GM23338 (cell line): ENCODE measurements at regions not wholly inside any gene's neighbourhood (a gene's known extent, or its start where the extent isn't known, plus 50 kb on each side); places are given as distances from the start of the nearest gene placed in this dataset.
A peak's percentile ranks its signal among the peaks of the same experiment; 100 is the strongest.

ENCODE experiments used
- ATAC-seq: fragments of 200-7000 bp; cut with Tn5 transposase; 3 replicates; pipeline ENCODE4 v1.9.1; 2020
- DNase-seq: peaks from one replicate; pipeline ENCODE4 v3.0.0-alpha.2; 2015; ENCODE audit warnings: low spot score
- H2AFZ ChIP-seq: fragments of 200-600 bp; sonication (generic); 2 replicates; pipeline ENCODE4 v1.8.0; 2016; ENCODE audit warnings: antibody characterized with exemption, mild to moderate bottlenecking, moderate library complexity
- H3F3A ChIP-seq: fragments of 200-600 bp; sonication (generic); replicated peaks from 2 replicates; pipeline ENCODE4 v1.8.0; 2017; ENCODE audit warnings: antibody characterized with exemption, mixed run types, low read depth
- H3K27ac ChIP-seq: fragments of 200-600 bp; sonication (generic); 2 replicates; pipeline ENCODE4 v1.6.1; 2016; ENCODE audit warnings: low read depth
- H3K27me3 ChIP-seq: fragments of 200-600 bp; sonication (generic); 2 replicates; pipeline ENCODE4 v1.8.0; 2016; ENCODE audit warnings: mild to moderate bottlenecking, mixed run types, moderate library complexity; ENCODE audit not compliant: insufficient read depth
- H3K36me3 ChIP-seq: fragments of 200-600 bp; sonication (generic); 2 replicates; pipeline ENCODE4 v1.8.0; 2016; ENCODE audit warnings: mild to moderate bottlenecking; ENCODE audit not compliant: insufficient read depth
- H3K4me1 ChIP-seq: fragments of 200-600 bp; sonication (generic); 2 replicates; pipeline ENCODE4 v1.8.0; 2016; ENCODE audit warnings: mild to moderate bottlenecking, moderate library complexity; ENCODE audit not compliant: insufficient read depth
- H3K4me2 ChIP-seq: fragments of 200-600 bp; sonication (generic); 2 replicates; pipeline ENCODE4 v1.7.1; 2017; ENCODE audit warnings: mixed run types
- H3K4me3 ChIP-seq: fragments of 200-600 bp; sonication (generic); 2 replicates; pipeline ENCODE4 v1.6.1; 2016; ENCODE audit warnings: mixed run types
- H3K79me2 ChIP-seq: fragments of 200-600 bp; sonication (generic); replicated peaks from 2 replicates; pipeline ENCODE4 v1.8.0; 2017; ENCODE audit warnings: mild to moderate bottlenecking; ENCODE audit not compliant: insufficient read depth
- H3K9me2 ChIP-seq: fragments of 200-600 bp; sonication (generic); 2 replicates; pipeline ENCODE4 v1.8.0; 2017; ENCODE audit not compliant: insufficient read depth
- H4K20me1 ChIP-seq: fragments of 200-600 bp; sonication (generic); replicated peaks from 2 replicates; pipeline ENCODE4 v1.8.0; 2017; ENCODE audit warnings: mild to moderate bottlenecking; ENCODE audit not compliant: insufficient read depth
- H3K27ac Mint-ChIP-seq: 2 replicates; pipeline ENCODE4 v1.8.0; 2020; ENCODE audit warnings: inconsistent platforms, mild to moderate bottlenecking, moderate library complexity, mixed read lengths
- H3K27me3 Mint-ChIP-seq: 3 replicates; pipeline ENCODE4 v1.8.0; 2022; ENCODE audit warnings: low read depth, mild to moderate bottlenecking, moderate library complexity, mixed read lengths, inconsistent platforms; ENCODE audit not compliant: insufficient read depth, poor library complexity
- H3K36me3 Mint-ChIP-seq: 3 replicates; pipeline ENCODE4 v1.8.0; 2021; ENCODE audit warnings: low read depth, mild to moderate bottlenecking, inconsistent platforms, moderate library complexity, mixed read lengths
- H3K4me1 Mint-ChIP-seq: 3 replicates; pipeline ENCODE4 v1.8.0; 2020; ENCODE audit warnings: mild to moderate bottlenecking, inconsistent platforms, mixed read lengths
- H3K4me3 Mint-ChIP-seq: 3 replicates; pipeline ENCODE4 v1.8.0; 2021; ENCODE audit warnings: moderate library complexity, mild to moderate bottlenecking, inconsistent platforms, mixed read lengths
- H3K9me3 Mint-ChIP-seq: 3 replicates; pipeline ENCODE4 v1.8.0; 2020; ENCODE audit warnings: moderate library complexity, mild to moderate bottlenecking, inconsistent platforms, mixed read lengths
- CREB1 ChIP-seq: fragments of 250-450 bp; sonication (Bioruptor Pico); IDR thresholded peaks from 2 replicates; pipeline ENCODE4 v1.5.0; 2020; ENCODE audit warnings: low read depth, mild to moderate bottlenecking, moderate library complexity
- EZH2 ChIP-seq: fragments of 200-600 bp; sonication (generic); IDR thresholded peaks from one replicate; pipeline ENCODE4 v1.8.0; 2017; ENCODE audit warnings: antibody characterized with exemption, mild to moderate bottlenecking, low read depth; ENCODE audit not compliant: unreplicated experiment
- EZH2phosphoT487 ChIP-seq: fragments of 200-600 bp; sonication (generic); IDR thresholded peaks from one replicate; pipeline ENCODE4 v1.8.1; 2018; ENCODE audit warnings: antibody characterized with exemption; ENCODE audit not compliant: unreplicated experiment
- JUNB ChIP-seq: IDR thresholded peaks from one replicate; pipeline ENCODE4 v1.6.1; 2016; ENCODE audit warnings: antibody characterized with exemption; ENCODE audit not compliant: unreplicated experiment
- NANOG ChIP-seq: IDR thresholded peaks from 2 replicates; pipeline ENCODE4 v1.6.1; 2016; ENCODE audit warnings: antibody characterized with exemption, borderline replicate concordance
- POLR2AphosphoS5 ChIP-seq: IDR thresholded peaks from 2 replicates; pipeline ENCODE4 v1.6.1; 2016; ENCODE audit warnings: antibody characterized with exemption, low read depth
- STAT1 ChIP-seq: IDR thresholded peaks from one replicate; pipeline ENCODE4 v1.6.1; 2016; ENCODE audit warnings: antibody characterized with exemption; ENCODE audit not compliant: unreplicated experiment
- ZNF114 ChIP-seq: fragments of 250-450 bp; sonication (Bioruptor Pico); IDR thresholded peaks from 2 replicates; pipeline ENCODE4 v1.5.0; 2020; ENCODE audit warnings: mild to moderate bottlenecking, moderate library complexity
- ZNF331 ChIP-seq: fragments of 250-450 bp; sonication (Bioruptor Pico); IDR thresholded peaks from 2 replicates; pipeline ENCODE4 v1.5.0; 2020; ENCODE audit warnings: low read depth, mild to moderate bottlenecking, moderate library complexity
- TF ChIP-seq, protein P1 (sequence below): IDR thresholded peaks from one replicate; pipeline ENCODE4 v1.6.1; 2018; ENCODE audit warnings: antibody characterized with exemption; ENCODE audit not compliant: unreplicated experiment
- TF ChIP-seq, protein P2 (sequence below): fragments of 250-450 bp; sonication (Bioruptor Pico); IDR thresholded peaks from 2 replicates; pipeline ENCODE4 v1.5.0; 2020; ENCODE audit warnings: mild to moderate bottlenecking, moderate library complexity
- TF ChIP-seq, protein P3 (sequence below), 2 experiments: fragments of 200-600 bp in 1 of 2; sonication (generic) in 1 of 2; conservative IDR thresholded peaks; 2 replicates each; pipeline versions ENCODE4 v1.5.1 to v1.6.1; 2016 to 2017; ENCODE audit warnings: antibody characterized with exemption in 2 of 2, low read depth in 2 of 2, mild to moderate bottlenecking in 2 of 2, moderate library complexity in 1 of 2
- TF ChIP-seq, protein P4 (sequence below): IDR thresholded peaks from 2 replicates; pipeline ENCODE4 v1.6.1; 2016; ENCODE audit warnings: antibody characterized with exemption

DNA sequence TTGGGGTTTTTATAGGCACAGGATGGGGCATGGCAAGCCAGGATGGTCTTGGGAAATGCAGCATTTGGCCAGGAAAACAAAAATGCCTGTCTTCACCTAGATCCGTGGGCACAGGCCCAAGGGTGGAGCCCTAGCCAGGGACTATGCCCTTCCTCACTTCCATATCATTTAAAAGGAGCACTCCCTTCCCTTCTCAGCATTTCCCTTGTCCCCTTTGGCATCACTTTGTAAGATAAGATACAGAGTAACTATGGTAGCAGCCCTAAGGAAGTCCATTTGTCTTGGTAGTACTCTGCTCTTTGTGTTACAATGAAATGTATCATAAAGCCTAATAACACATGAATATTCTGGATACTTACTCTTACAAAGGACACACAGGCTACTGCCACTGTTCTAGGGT is 1092.6 kb upstream of the TENM4 start:
- H3K27ac Mint-ChIP-seq: no peak overlapping the region
- no peaks in the 10 kb centered on the region for H3K4me1 Mint-ChIP-seq
- Histone ChIP-seq H3K36me3 (no peaks in the 10 kb centered on the region), H3K4me2 (no peak overlapping the region), H3K9me2 (no peaks in the 10 kb centered on the region), H3K79me2 (no peaks in the 10 kb centered on the region), H4K20me1 (no peaks in the 10 kb centered on the region), H3K27me3 (no peaks in the 10 kb centered on the region), H3K4me3 (no peak overlapping the region), H3K27ac (no peak overlapping the region), H2AFZ (no peak overlapping the region), H3F3A (no peaks in the 10 kb centered on the region), H3K4me1 (no peaks in the 10 kb centered on the region)
- ATAC-seq (no peak), DNase-seq (peak; percentile 2)
- H3K4me3 Mint-ChIP-seq: no peak overlapping the region
- H3K9me3 Mint-ChIP-seq: peaks cover 28% of the 10 kb centered on the region
- no peaks in the 10 kb centered on the region for H3K27me3 Mint-ChIP-seq
- TF ChIP-seq NANOG (no peak), EZH2phosphoT487 (no peak), JUNB (no peak), ZNF114 (CRISPR knock-in tag) (no peak), CREB1 (CRISPR knock-in tag) (no peak), POLR2AphosphoS5 (no peak), STAT1 (no peak), ZNF331 (no peak), EZH2 (no peak)
- TF ChIP-seq, protein P1, sequence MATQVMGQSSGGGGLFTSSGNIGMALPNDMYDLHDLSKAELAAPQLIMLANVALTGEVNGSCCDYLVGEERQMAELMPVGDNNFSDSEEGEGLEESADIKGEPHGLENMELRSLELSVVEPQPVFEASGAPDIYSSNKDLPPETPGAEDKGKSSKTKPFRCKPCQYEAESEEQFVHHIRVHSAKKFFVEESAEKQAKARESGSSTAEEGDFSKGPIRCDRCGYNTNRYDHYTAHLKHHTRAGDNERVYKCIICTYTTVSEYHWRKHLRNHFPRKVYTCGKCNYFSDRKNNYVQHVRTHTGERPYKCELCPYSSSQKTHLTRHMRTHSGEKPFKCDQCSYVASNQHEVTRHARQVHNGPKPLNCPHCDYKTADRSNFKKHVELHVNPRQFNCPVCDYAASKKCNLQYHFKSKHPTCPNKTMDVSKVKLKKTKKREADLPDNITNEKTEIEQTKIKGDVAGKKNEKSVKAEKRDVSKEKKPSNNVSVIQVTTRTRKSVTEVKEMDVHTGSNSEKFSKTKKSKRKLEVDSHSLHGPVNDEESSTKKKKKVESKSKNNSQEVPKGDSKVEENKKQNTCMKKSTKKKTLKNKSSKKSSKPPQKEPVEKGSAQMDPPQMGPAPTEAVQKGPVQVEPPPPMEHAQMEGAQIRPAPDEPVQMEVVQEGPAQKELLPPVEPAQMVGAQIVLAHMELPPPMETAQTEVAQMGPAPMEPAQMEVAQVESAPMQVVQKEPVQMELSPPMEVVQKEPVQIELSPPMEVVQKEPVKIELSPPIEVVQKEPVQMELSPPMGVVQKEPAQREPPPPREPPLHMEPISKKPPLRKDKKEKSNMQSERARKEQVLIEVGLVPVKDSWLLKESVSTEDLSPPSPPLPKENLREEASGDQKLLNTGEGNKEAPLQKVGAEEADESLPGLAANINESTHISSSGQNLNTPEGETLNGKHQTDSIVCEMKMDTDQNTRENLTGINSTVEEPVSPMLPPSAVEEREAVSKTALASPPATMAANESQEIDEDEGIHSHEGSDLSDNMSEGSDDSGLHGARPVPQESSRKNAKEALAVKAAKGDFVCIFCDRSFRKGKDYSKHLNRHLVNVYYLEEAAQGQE: no peak
- TF ChIP-seq, protein P2, sequence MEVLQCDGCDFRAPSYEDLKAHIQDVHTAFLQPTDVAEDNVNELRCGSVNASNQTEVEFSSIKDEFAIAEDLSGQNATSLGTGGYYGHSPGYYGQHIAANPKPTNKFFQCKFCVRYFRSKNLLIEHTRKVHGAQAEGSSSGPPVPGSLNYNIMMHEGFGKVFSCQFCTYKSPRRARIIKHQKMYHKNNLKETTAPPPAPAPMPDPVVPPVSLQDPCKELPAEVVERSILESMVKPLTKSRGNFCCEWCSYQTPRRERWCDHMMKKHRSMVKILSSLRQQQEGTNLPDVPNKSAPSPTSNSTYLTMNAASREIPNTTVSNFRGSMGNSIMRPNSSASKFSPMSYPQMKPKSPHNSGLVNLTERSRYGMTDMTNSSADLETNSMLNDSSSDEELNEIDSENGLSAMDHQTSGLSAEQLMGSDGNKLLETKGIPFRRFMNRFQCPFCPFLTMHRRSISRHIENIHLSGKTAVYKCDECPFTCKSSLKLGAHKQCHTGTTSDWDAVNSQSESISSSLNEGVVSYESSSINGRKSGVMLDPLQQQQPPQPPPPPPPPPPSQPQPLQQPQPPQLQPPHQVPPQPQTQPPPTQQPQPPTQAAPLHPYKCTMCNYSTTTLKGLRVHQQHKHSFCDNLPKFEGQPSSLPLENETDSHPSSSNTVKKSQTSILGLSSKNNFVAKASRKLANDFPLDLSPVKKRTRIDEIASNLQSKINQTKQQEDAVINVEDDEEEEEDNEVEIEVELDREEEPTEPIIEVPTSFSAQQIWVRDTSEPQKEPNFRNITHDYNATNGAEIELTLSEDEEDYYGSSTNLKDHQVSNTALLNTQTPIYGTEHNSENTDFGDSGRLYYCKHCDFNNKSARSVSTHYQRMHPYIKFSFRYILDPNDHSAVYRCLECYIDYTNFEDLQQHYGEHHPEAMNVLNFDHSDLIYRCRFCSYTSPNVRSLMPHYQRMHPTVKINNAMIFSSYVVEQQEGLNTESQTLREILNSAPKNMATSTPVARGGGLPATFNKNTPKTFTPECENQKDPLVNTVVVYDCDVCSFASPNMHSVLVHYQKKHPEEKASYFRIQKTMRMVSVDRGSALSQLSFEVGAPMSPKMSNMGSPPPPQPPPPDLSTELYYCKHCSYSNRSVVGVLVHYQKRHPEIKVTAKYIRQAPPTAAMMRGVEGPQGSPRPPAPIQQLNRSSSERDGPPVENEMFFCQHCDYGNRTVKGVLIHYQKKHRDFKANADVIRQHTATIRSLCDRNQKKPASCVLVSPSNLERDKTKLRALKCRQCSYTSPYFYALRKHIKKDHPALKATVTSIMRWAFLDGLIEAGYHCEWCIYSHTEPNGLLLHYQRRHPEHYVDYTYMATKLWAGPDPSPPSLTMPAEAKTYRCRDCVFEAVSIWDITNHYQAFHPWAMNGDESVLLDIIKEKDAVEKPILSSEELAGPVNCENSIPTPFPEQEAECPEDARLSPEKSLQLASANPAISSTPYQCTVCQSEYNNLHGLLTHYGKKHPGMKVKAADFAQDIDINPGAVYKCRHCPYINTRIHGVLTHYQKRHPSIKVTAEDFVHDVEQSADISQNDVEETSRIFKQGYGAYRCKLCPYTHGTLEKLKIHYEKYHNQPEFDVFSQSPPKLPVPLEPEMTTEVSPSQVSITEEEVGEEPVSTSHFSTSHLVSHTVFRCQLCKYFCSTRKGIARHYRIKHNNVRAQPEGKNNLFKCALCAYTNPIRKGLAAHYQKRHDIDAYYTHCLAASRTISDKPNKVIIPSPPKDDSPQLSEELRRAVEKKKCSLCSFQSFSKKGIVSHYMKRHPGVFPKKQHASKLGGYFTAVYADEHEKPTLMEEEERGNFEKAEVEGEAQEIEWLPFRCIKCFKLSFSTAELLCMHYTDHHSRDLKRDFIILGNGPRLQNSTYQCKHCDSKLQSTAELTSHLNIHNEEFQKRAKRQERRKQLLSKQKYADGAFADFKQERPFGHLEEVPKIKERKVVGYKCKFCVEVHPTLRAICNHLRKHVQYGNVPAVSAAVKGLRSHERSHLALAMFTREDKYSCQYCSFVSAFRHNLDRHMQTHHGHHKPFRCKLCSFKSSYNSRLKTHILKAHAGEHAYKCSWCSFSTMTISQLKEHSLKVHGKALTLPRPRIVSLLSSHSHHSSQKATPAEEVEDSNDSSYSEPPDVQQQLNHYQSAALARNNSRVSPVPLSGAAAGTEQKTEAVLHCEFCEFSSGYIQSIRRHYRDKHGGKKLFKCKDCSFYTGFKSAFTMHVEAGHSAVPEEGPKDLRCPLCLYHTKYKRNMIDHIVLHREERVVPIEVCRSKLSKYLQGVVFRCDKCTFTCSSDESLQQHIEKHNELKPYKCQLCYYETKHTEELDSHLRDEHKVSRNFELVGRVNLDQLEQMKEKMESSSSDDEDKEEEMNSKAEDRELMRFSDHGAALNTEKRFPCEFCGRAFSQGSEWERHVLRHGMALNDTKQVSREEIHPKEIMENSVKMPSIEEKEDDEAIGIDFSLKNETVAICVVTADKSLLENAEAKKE (CRISPR knock-in tag): no peak
- TF ChIP-seq, protein P3, sequence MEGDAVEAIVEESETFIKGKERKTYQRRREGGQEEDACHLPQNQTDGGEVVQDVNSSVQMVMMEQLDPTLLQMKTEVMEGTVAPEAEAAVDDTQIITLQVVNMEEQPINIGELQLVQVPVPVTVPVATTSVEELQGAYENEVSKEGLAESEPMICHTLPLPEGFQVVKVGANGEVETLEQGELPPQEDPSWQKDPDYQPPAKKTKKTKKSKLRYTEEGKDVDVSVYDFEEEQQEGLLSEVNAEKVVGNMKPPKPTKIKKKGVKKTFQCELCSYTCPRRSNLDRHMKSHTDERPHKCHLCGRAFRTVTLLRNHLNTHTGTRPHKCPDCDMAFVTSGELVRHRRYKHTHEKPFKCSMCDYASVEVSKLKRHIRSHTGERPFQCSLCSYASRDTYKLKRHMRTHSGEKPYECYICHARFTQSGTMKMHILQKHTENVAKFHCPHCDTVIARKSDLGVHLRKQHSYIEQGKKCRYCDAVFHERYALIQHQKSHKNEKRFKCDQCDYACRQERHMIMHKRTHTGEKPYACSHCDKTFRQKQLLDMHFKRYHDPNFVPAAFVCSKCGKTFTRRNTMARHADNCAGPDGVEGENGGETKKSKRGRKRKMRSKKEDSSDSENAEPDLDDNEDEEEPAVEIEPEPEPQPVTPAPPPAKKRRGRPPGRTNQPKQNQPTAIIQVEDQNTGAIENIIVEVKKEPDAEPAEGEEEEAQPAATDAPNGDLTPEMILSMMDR (conservative IDR thresholded peaks at IDR 0.05; ENCODE audit: low read depth in 2 of 2): no peak
- TF ChIP-seq, protein P4, sequence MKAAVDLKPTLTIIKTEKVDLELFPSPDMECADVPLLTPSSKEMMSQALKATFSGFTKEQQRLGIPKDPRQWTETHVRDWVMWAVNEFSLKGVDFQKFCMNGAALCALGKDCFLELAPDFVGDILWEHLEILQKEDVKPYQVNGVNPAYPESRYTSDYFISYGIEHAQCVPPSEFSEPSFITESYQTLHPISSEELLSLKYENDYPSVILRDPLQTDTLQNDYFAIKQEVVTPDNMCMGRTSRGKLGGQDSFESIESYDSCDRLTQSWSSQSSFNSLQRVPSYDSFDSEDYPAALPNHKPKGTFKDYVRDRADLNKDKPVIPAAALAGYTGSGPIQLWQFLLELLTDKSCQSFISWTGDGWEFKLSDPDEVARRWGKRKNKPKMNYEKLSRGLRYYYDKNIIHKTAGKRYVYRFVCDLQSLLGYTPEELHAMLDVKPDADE: no peak
- H3K36me3 Mint-ChIP-seq: peaks cover 21% of the 10 kb centered on the region
